GM19025 (cell line): ENCODE measurements at regions not wholly inside any gene's neighbourhood (a gene's known extent, or its start where the extent isn't known, plus 50 kb on each side); places are given as distances from the start of the nearest gene placed in this dataset.

Experiments
- ATAC-seq: cut with Tn5 transposase; IDR thresholded peaks from one replicate; pipeline ENCODE4 v1.9.1; 2021; ENCODE audit warnings: mild to moderate bottlenecking, low read depth, moderate library complexity; ENCODE audit not compliant: unreplicated experiment

DNA sequence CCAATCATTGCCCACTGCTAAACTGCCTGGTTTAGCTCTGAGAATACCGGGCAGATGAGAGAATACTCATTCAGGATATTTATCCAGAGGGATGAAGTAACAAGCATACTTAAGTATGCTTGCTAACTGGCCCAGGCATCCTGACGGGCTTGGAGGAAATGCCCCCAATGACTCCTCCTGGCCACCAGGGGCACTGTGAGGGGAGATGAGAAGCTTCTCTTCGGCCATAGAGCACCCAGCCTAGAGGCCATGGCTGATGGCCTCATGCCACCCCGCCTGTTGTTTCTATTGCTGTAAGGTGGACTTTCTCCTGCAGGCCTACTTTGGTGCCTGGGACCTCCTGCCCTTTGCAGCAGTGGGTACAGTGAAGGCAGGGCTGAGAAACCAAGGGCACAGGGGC, 134.5 kb upstream of the FSTL4 start:
- no peak for ATAC-seq

DNA sequence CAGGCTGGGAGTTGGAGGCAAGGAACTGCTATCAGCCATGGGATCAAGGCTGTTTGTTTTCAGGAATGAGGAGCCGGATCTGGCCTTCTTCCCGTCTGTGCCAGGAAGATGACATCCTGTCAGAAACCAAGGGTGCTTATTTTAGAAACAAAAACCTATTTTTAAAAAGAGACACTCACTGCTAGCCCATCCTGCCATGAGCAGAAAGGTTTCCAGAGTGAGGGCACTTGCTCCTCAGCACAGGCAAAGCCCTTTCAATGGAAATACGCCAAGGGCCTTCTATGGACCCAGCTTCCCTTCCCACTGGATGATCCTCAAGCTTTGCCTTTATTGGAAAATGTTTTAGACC, 132.6 kb upstream of the FSTL4 start:
- ATAC-seq = no peak

DNA sequence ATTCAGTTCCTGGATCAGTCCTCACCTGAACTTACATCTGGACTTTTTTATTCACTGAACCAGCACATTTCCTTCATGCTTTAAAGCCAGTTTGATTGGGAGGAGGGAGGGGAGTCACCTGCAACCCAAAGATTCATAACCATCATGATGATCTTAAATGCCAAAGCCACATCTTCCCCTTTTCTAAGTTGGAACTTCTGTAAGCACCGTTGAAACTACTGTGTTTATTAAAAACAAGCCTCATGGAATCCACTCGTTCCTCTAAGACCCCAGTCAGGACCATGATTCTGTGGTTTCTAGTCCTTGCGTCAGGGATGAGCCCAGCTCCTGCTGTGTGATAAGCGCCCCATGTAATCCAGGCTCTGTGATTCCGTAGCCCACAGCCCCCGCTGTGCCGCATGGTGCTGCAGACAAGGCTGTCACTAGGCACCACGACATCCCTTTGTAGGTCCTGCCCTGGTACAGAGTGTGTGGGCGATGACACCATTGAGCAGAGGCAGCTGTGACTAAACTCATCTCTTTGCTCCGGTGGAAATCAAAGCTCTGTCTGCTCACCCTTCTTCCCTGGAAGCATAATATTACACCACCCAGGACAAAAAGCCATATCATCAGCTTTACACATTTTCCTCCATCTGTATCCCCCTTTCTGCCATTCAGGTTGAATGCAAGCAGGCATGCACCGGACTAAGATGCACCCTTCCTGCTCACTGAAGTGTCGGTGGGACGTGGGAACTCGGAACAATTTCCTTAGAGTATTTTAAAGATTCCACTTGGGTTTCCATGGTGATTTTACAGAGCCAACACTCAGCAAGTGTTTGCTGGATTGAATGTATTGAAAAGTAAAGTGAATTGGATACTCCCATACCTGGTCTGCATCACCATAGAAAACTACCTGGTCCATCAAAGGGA, 132.0 kb upstream of the FSTL4 start:
- ATAC-seq = no peak

DNA sequence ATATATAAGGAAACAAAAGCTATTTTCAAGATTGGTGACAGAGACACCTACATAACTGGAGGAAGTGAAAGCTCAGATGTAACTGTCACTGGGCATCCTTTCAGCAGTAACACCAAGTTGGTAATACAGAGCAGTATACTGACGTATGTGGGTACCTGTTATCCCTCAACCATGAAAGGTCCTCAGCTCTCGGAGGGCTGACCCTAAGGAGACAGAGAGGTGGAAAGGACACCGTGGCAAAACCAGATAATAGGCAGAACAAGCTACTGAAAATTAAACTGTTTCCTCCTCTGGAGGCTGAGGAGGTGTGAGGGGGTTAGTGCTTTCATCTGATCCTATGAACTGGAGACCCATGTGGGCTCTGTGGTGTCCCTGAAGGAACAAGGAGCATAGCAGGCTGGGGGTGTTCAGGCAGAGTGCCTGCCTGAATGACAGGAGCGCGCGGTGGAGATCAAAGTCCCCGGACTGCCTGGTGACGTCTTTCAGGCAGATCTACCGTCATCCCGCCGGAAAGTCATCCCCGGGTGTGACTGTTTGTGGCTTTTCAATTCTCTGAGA, 130.2 kb upstream of the FSTL4 start:
- ATAC-seq = no peak

DNA sequence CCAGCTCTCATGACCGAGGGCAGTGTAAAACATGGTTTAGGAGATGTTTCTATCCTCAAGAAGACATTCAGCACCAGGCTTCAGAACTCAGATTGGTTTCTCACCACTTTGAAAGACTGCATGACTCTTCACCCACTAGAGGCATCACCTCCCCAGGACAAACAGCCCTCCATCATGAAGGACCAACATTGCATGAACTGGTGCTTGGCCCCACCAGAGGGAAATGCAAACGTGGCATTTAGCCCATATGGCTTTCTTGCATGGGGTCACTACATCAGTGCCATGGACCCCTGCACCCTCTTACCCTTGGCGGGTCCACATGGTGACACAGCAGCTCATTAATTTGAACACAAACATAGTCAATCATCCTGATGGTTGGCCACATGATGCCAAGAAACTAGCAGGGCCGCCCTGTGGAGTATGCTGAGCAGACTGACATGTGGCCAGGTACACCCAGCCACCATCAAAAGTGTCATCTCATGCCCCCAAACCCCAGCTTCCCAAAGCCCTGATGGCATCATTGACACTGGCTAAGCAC, 129.5 kb upstream of the FSTL4 start:
- no peak for ATAC-seq

DNA sequence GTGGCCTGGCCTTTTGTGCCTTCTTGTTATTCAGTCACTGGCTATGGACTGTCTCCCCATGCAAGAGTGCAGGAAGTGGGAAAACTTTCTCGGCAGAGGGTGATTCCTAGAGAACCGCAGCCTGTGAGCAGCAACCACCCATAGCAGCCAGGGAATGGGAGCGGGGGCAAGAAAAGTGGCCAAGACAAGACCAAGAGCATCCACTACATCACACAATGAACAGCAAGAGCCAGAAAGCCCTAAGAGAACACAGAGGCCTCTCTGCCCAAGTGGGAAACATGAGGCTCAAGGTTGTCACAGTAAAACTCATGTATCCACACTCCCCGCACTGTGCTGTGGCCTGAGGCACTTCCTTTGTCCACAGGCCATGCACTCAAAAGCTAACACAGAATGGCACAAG, 129.1 kb upstream of the FSTL4 start:
- no peak for ATAC-seq

DNA sequence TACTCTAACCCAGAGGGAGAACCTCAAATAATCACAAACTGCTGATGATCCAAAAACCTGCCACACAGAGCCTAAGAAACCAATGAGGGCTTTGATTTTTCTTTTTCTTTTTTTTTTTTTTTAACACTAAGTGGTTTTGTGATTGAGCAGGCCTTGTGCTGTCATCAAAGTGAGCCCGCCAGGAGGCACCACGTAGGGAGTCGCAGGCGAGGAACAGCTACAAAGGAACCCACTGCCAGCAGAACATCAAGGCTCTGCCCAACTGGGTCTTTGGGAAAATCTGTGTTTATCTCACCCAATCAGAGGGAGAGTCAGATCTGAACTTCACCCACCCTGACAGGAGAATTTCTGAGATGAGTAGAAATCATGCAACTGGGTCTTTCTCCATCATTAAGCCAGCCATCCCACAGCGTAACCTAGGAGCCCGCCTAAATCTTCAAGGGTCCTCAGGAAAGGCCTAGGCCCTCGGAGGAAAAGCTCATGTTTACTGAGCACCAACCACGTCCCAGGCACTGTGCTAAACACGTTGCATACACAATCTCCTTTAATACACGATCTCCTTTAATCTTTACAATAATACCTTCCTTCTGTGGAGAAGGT, 126.9 kb upstream of the FSTL4 start:
- no peak for ATAC-seq

DNA sequence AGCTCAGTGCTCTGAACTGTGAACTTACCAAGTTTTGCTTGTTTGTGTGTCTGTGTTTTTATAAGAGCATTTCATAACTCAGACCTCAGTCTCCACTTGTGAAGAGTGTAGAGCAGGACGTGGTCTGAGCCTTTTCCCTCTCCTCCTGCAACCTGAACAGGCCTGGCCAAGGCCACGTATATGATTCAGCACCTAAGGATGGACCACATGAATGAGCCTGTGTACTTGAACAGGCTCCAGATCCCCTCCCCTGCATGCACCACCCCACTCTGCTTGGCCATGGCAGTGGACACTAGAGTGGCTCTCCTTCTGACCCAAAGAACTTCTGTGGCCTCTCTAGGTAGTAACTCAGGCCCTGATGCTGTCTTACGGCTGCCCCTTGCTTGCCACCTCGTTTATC, 125.9 kb upstream of the FSTL4 start:
- ATAC-seq = no peak

DNA sequence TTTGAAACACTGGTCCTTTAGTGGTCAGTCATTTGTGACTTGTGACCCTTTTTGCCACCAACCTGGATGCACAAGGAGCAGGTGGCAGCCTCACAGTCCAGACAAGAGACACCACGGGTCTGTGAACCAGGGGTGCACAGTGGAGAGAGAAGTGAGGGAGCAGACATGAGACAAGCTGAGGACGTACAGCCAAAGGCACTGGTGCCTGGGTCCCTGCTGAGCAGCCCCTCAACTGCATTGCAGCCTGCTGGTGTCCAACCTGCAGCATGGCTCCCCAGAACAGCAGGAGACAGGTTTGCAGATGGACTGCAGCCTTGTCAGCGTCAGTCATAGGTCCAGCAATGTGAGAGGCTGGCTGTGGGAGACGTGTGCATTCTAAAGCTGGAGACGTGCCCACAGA, 124.2 kb upstream of the FSTL4 start:
- no peak for ATAC-seq

DNA sequence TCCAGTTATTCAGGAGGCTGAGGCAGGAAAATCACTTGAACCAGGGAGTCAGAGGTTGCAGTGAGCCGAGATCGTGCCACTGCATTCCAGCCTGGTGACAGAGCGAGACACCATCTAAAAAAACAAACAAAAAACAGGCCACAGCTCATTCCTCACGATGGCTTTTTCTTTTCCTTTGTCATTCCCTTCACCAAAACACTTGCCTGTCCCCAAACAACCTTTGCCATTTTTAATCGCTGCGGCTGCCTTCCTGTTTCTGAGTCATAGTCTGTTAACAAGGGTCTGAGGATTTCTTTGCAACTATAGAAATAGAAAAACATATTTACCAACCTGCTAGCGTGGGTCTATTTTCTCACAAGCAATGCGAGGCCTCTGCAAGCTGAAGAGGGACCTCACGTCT, 123.0 kb upstream of the FSTL4 start:
- ATAC-seq = no peak

DNA sequence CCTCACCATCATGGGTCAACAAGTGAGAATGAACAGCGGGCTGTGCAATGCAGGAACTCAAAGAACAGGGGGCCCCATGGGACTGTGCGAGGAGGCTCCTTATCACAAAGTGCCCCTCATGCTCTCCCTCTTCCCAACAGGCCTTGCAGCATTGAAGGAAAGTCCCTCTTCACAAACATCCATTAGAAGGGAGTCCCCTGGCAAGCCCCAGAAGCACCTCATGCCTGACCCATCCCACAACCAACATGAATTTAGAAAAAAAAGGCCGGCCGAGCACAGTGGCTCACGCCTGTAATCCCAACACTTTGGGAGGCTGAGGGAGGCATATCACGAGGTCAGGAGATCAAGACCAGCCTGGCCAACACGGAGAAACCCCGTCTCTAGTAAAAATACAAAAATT, 122.6 kb upstream of the FSTL4 start:
- no peak for ATAC-seq

DNA sequence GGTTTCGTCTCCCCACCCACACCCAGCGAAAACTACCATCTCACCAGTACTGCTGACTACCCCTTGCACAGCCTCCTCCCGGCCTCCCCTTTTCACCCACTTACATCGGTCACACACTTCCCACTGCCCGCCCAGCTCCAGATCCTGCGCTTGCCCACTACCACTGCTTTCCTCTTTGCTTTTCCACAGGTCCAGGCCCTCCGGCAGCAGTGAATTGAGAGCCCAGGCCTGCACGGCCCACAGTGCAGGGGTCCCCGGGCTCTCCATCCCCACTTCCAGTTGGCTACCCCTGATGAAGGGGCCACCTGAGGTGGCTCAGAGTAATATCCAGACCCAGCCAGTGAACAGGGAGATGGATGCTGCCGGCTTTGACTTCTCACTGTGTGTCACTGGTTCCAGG, 120.2 kb upstream of the FSTL4 start:
- no peak for ATAC-seq

DNA sequence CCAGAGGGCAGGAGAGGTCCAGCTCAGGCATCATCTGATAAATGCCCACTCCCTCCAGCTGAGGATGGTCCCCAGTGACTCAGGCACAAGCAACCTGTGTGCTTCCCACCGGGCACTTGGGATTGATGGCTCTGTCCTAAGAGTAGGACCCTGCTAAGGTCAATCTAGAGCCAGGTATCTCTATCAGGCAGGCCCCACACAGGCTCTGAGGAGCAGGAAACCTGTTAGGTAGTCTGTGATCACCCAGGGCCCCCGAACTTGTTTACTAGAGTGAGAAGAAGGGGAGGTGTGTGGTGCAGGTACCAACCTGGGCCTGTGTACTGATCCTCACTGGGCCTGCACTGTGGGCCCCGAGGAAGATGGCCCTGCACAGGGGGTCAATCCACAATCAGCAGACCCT, 119.6 kb upstream of the FSTL4 start:
- no peak for ATAC-seq

DNA sequence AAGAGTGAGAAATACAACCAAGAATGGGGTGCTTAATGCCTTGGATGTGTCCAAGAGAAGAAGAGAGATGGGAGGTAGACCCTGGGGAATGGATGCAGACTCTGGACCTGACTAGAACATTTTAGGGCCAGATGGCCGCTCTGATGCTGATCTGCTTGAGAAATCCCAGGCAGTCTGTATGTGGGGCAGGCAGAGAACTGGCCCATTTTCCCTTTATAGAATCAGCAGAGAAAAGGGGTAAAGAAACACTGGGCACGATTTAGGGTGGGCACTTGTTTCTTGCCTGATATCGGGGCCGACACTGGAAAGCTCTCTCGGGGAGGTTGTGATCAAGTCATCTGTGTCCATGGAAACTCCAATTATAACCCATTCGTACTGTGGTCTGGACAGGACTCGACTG, 118.5 kb upstream of the FSTL4 start:
- ATAC-seq = no peak

DNA sequence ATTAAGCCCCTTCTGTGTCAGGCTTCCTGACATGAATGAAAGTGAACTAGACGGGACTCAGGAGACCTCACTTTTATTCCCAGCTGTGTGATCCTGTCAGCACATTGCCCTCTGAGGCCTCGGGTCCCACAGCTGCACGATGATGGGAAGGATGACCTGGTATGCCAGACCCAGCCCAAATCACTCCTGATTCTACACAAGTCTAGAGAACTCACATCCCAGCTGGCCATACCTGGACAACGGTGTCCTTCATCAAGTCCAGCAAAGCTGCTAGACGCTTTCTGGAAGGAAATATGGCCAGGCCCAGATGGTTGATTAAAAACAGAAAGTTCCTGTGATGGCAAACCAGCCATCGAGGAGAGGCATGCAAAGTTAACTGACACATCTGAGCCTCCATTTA, 118.0 kb upstream of the FSTL4 start:
- no peak for ATAC-seq

DNA sequence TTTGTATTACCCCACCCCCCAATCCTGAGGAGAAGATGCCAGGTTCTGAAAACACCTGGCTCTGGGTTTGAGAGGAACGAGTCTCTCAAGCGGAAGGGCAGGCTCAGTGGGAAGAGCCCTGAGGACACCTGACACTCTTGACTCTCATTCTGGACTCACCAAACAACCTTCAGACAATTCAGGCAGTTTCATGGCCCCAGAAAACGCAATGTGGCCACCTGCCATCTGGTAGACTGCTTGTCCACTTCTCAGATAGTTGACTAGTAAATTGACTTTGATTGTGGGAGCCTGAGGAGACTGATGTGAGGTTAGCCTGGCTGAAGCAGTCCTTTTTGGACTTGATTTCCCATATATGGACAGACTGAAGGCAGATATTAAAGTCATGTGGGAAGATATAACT, 117.5 kb upstream of the FSTL4 start:
- no peak for ATAC-seq

DNA sequence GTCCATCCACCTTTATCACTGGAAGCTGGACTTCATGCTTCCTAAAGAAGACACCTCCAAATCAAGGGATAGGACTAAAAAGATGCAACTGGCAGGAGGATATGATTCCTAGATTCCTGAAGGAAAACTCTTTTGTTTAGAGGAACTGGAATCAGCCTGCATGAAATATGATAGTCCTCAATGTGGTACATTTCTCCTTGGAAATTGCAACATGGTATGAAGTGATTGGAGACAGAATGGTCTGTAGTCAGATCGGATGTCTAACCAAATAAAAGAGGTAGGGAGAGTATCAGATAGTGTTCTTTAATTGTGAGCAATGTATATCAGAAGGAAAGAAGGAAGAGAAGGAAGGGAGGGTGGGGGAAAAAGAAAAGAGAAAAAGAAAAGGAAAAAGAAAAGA, 116.1 kb upstream of the FSTL4 start:
- ATAC-seq = no peak

DNA sequence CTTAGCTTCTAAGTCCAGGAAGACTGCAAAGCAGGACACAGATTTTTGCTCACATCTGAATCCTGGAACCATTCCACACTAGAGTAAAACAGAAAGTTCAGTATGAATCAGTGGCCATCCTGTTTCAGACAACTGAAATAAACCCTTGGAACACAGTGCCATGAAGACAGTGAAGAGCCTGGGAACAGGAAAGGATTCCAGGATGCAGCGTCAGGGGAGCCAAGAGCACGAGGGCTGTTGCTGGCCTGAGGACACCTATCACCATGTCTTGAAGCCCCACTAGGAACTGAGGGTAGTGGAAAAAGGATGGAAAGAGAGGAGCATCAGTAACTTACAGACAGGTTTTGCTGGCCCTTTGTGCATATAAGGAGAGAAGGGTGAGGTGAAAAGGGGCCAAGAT, 115.3 kb upstream of the FSTL4 start:
- no peak for ATAC-seq

DNA sequence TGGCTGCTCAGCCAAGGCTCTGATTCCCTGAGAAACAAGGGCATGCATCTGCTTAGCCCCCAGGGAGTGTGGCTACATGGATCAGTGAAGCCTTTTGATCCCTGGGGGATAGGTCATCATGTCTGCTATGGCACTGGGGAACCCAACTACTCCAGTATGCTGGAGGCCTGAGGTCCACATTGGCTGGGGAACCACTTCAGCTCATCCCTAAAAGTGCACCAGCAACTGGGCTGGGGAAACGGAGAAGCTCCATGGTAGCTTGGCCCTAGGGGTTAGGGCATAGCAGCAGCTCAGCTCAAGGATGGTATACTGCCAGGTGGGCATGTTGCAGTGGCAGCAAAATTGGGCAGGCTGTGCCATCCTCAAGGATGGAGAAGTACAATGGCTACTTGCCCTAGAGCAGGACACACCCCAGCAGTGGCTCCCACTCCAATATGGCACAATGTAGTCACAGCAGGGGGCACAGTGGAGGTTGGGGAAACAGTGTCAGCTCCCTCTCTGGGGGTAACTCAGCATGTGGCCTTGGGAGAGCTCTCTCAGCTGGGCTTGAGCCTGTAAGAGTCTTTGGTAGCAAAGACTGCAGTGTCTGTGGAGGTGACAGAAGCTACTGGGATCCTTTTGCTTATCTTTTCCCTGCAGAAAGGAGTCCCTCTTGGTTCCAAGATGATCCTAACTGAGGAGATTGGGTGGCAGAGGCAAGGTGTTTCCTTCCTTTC, 111.5 kb upstream of the FSTL4 start:
- ATAC-seq = no peak

DNA sequence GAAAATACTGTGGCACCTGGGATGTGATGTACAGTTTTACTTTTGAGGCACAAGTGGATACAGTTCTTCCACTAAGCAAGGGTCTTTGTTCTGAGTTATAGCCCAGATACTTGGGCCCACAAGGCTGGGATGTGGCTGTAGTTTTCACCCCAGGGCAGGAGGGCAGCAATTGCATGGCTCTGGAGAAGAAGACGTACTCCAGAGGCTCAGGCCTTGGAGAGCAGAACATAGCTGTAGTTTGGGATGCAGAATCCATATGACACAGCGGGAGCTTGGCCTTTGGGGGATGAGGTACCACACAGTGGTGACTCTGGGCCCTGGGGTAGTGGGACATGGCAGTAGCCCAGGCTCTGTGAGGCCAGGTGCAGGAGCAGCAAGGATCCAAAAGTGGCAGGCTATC, 110.8 kb upstream of the FSTL4 start:
- ATAC-seq = no peak

DNA sequence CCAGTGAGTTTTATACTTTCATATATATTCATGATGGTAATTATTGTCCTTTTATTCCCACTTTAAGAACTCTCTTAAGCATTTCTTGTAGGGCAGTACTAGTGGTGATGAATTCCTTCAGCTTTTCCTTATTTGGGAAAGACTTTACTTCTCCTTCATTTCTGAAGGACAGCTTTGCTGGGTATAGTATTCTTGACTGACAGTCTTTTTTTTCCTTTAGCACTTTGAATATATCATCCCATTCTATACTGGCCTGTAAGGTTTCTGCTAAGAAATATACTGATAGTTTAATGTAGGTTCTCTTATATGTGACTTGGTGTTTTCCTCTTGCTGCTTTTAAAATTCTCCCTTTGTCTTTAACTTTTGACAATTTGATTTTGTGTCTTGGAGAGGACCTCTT, 109.0 kb upstream of the FSTL4 start:
- ATAC-seq = no peak
